ENCODE measurements at regions not wholly inside any gene's neighbourhood (a gene's known extent, or its start where the extent isn't known, plus 50 kb on each side); places are given as distances from the start of the nearest gene placed in this dataset.

DNA sequence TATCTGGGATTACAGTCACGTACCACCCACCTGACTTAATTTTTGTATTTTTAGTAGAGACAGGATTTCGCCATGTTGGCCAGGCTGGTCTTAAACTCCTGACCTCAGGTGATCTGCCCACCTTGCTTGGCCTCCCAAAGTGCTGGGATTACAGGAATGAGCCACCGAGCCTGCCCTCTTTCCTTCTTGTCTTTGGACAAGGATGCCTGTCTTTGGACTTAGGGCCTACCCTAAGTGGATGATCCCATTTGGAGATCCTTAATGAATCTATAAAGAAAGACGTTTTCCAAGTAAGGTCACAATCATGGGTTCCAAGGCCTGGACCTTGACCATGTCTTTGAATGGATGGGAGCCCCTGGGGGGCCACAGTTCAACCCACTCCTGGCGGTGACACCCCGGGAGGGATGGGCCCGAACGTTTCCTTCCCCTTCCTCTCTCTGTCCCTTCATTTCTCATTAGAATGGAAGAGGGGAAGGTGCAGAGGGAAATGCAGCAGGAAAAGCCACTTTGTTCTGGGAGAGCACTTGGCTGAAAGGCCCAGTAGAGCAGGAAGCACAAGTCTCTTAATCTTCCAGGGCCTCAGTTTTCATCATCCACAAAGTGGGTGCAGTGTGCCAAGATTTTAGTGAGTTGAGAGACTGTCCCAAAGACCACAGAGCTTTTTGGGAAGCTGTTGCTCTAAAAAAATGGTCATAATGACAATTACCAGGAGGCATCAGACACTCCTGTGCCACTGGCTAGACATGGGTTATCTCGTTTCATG lies 353.3 kb downstream of the SEC14L1 start:
- peak; percentile 27 for DNase-seq

DNA sequence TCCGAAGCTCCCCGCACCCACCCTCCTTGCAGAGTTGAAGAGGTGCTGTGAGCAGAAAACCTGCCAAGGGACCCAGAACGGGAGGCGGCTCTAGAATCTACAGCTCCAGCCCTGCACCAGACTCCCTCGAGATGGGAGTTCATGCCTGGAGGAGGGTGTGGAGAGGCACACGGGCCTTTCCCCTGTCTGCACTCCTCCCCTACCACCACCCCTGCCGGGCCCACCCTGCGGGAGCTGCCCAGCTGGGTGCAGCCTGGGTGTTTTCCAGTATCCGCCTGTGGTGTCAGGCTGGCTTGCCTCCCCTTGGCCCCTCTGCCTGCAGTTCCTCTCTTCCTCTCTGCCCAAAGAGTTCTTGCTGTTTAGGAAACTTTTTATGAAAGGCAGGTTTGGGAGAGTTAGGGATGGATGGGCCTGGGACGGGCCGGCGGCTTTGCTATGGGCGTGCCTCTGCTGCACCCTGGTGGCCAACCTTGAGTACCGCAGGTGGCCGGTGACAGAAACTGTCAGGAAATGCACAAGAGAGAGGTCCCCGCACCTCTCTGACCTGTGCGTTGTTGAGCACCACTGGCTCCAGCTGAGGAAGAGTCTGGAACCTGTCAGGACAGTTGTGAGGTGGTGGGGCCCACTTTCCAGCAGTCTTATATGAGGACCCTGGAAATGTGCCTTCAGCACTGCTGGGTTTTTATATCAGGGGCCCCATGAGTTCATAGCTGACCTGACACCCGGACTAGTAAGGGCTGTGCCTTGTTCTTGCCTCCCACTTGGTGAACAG lies 354.1 kb downstream of the SEC14L1 start:
- peak; percentile 83 for DNase-seq

DNA sequence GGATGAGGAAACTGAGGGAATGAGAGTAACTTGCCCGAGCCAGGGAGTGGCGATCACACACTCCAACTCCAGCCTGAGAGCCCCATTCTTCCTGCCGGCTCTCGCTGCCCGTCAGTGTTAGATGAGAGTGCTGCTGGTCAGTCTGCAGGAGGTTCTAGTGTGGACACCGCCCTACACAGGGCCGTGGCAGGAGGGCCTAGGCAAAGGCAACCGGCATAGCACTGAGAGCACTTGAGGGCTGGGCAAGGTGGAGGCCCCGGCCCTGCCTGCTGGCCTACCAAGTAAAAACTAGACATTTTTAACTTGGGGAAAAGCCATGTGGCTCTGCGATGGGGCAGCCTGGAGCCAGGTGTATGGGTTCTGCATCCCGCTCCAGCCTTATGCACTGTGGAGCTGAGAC lies 354.8 kb downstream of the SEC14L1 start:
- DNase-seq: peak; percentile 31

DNA sequence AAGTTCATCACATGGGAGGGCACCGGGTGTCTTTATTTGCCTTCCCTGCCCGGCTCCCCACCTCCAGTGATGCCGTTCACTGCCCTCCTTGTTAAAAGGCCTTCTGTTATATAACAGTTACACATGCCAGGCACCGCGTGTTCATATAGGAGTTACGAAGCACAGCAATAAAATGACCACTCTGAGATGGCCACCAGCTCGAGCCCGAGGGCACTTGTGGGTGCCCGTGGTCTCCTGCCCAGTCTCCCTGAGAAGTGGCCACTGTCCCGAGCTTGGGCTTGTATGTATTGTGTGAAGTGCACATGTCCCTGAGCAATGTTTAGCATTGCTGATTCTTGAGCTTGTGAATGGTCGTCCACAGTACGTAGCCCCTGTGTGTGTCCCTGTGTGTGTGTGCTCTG lies 355.6 kb downstream of the SEC14L1 start:
- DNase-seq: peak; percentile 25

DNA sequence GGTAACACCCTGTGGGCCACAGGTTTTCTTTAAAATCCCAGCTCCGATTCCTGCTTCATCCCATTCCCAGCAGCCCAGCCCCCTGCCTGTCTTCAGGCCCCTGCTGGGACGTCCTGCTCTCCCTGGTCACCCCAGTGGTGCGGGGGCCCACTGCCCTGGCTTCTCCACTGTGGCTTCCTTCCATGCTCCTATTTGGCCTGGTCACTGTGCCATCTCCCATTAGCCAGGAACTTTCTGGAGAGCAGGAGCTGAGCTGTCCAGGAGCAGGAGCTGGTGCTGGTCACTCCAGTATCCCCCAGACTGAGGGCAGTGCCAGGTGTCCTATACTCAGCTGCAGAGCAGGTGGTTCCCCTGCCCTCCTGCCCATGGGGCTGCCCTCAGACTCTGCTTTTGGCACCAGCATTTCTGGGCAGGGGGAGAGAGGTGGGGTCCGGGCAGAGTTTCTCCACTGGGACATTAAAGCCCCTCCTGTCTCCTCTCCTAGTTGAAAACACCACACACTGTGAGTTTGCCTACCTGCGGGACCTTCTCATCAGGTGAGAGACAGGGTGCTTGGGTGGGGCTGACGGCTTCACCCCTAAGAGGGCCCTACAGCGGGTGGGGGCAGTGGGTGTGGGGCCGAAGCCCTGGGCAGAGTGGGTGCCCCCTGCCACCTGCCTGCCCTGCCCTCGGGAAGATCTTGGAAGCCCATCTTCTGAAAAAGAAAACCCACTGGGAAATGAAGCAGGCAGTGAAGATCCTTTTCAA lies 356.2 kb downstream of the SEC14L1 start:
- DNase-seq: peak; percentile 29

DNA sequence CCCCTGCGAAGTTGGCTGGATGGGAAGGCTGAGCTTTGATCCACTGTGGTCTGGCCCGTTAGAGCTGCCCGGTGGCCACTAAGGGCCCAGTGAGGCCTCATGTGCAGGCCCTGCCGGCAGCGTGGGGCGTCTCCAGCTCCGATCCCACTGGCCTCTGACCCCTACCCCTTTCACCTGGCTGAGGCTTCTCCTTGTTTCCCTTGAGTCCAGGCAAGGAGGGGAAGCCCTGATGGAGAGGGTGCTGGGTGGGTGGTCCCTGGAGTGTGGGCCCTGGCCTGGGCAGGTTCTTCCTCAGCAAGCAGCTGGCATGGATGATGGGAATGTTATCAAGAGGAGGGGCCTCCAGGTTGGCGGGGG lies 356.8 kb downstream of the SEC14L1 start:
- peak; percentile 36 for DNase-seq

DNA sequence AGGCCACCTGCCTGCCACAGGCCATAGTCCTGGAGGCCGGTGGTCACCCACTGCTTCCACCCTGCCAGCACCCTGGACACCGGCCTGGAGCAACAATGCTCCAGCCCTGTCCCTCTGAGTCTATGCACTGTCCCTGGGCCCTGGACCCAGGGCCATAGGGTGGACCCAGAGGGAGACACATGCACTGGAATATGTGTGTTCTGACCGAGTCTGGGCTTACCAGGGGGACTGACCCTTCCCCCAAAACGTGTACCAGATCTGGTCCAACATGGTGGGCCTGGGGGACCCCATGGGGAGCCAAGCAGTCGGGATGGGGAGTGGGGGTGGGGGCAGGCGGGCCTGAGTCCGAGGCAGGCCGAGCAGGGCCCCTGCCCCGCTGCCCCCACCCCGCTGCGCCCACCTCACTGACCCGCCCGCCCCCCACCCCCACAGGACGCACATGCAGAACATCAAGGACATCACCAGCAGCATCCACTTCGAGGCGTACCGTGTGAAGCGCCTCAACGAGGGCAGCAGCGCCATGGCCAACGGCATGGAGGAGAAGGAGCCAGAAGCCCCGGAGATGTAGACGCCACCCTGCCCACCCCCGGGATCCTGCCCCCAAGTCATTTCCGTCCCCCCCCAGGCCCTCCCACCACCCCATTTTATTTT lies 357.4 kb downstream of the SEC14L1 start:
- peak; percentile 31 for DNase-seq

DNA sequence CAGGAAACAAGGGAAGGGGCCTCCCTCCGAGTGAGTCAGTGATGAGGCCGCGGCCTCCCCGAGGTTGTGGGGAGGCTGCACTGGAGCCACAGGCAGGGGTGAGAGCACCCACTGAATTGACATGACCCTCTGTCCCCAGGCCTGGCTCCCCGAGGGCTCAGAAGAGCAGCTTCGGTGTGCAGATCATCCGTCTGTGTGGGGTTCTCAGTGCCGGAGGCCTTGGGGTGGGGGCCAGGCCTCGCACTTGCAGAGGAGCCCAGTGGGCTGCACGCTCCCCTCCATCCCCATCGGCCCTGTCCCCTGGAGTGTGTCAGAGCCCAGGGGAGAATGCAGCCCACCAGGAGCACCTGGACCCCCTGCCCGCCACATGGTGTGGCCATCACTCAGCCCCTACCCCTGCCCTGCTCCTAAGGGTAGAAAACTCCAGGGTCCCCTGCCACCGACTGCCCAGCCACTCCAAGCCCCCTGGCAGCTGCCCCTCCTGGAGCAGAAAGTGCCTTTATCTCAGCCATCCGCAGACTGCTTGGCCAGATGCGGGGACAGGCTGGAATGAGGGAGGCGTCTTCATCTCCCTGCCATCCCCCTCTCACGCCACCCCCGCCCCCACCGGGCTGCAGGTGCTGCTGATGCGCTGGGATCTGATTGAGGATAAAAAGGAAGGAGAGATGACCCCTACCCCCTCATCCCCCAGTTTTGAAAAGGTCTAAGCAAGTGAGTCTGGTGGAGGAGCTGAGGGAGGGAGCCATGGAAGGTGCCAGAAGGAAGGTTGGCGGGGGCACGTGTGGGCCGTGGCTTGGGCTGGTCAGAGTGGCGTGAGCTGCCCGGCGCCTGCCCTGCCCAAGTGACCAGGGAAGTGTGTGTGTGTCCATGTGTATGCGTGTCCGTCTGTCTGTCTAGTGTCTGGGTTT lies 358.3 kb downstream of the SEC14L1 start:
- peak; percentile 28 for DNase-seq

DNA sequence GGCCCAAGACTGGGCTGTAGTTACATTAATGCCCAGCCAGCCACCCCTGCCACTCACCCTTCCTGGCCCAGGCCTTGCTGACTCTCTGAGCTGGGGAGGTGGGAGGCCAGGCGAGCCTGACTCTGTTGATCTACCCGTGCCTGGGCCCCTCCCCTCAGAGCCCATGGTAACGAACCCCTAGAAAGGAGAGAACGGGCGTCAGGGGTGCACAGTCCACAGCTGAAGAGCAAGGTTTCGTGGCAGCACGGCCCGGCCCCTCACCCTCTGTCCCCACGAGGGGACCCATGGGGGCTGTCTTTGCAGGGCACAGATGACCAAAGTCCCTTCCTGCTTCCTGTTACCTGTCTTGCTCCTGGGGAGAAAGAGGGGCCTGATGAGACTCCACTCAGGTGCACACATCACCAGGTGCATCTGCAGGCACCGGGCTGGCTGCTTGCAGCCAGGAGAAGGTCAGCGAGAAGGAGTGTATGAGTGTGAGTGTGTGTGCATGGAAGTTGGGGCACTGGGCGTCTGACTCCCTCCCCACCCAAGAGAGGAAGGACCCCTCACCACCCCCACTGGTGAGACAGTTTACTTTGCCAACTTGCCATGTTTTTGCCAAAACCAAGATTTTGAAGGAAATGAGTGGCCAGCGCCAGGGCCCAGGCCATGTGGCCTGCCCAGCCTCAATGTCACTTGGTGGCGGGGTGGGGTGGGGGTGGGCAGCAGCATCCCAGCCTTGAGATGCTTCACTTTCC lies 359.1 kb downstream of the SEC14L1 start:
- peak; percentile 23 for DNase-seq

DNA sequence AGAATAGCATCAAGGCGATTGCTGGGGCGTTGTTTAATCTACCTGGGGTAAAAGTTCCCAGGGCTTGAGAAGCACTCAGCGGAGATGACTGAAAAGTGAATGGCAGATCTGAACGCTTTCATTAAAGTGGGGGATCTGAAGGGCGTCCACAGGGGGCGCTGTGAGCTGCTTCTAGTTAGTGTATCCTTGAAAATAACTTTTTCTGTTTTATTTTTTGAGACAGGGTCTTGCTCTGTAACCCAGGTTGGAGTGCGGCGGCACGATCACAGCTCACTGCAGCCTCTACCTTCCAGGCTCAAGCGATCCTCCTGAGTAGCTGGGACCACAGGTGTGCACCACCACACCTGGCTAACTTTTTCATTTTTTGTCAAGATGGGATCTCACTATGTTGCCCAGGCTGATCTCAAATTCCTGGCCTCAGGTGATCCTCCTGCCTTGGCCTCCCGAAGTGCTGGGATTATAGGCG lies 360.4 kb downstream of the SEC14L1 start:
- peak; percentile 15 for DNase-seq

DNA sequence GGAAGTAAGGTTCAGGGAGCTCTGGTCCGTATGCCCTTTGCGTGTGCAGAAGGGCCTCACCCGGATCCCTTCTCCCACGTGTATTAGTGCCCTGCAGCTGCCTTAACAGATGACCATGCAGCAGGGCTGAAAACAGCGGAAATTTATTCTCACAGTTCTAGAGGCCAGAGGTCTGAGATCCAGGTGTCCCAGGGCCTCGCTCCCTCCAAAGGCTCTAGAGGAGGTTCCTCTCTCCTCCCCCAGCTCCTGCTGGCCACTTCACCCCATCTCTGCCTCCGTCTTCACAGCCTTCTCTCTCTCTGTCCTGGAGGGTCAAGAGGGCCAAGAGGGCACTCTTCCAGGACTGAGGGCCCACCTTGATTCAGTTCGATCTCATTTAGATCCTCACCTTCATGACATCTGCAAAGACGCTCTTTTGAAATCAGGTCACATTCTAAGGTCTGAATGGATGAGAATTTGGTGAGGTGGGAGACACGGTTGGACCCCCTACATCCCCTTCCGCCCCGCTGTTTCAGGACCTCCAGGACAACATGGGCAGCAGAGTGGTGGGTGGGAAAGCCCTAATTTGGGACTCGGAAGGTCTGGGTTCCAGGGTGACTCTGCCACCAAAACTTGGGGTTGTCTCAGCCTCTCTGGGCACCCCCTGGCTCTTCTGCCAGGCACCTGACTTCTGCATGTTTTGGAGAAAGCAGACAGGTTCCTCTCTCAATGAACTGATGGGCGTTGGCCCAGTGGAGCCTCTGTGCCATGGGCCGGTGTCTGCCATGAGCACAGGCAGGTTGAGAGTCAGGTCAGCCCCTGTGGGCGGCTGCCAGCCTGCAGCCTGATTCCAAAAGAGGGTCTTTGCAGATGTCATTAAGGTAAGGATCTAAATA lies 361.2 kb downstream of the SEC14L1 start:
- peak; percentile 16 for DNase-seq

DNA sequence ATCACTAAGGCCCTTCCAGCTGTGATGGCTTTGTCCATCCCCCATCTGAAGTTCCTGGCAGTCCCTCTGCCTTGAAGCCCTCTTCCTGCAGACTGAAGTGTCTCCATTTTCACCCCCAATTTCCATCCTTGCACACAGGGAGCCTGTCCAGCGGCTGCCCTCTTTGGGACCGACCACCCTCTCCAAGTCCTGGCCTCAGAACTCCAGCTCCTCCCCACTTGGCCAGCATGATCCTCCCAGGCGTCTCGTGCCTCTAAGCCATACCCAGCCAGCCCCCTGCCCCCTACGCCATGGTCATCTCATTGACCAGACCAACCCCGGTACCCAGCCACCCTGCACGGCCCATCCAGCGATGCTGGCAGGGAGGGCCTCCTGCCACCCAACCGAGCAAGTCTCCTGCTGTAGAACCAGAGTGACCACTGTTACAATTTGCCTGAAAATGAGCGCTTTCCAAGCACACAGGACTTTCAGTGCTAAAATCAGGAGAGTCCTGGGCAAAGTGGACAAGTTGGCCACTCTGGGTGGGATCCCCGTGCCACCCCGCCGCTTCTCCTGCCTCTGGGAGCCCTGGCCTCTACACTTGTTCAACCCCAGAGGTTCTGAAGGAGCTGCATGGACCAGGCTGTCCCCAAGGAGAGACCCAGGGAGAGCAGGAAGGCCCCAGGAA lies 362.0 kb downstream of the SEC14L1 start:
- DNase-seq: peak; percentile 27

DNA sequence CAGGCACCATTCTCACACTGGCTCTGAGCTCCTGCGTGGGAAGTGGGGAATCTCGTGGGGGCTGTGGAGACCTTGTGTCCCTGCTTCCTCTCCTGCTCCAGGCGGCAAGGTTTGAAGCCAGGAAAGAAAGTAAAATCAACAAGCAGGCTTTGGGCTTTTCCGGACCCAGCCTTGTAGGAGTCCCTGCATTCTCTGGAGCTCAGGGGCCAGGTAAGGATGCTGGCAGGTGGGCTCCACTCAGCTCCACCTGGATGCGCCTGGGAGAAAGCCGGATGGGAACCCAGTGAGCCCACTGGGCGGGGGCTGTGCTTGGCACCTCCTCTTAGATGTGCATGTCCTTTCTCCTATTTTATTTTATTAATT lies 362.5 kb downstream of the SEC14L1 start:
- peak; percentile 25 for DNase-seq

DNA sequence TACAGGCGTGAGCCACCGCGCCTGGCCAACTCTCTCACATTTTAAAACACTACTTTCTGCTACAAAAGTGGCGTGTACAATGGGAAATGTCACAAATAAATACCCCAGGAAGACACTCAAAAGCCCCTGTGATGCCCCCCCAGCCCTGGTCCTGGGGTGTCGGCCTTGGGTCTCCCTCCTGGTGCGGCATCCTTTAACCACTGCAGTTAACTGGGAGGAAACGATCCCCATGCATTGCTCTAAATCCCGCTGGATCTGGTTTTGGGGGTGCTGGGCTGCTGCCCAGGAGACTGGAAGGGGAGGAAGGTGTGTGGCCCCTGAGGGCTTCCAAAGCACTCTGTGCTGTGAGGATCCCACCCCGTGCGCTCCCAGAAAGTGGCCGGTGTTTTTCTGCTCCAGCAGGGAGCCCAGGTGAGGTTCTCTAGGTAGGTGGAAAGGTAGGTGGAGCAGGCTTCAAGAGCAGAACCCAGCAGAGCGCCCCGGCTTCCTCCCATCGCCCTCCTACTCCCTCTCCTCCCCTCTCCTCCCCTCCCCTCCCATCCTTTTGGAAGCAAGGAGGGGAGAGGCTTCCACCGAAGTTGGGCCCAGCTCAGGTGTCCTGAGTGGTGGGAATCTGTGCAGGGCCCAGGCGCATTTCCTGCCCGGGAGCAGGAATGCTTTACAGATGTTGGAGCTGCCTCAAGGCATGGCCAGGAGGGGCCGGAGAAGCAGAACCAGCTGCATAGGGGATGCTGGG lies 363.3 kb downstream of the SEC14L1 start:
- DNase-seq: peak; percentile 41

DNA sequence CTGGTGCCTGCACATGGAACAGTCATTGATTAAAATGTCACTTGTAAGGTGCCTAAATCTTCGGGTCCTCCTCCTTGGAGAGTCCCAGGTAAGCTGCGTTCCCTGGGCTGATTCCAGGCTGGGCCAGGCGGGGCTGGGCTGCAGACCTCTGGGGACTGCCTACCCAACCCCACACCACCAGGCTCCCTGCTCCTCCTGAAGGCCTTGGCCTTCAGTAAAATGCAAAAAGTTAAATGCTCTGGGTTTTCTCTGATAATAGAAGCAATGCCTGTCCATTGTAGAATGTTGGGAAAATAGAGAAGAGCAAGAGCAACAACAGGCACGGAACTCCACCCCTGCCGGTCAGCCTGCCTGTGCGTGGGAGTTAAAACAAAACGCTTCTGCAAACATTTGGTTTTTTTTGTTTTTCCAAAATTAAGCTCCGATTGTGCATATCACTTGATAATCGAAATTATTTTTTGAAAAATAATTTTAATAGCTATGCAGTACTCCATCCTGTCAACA lies 363.9 kb downstream of the SEC14L1 start:
- DNase-seq: peak; percentile 28

DNA sequence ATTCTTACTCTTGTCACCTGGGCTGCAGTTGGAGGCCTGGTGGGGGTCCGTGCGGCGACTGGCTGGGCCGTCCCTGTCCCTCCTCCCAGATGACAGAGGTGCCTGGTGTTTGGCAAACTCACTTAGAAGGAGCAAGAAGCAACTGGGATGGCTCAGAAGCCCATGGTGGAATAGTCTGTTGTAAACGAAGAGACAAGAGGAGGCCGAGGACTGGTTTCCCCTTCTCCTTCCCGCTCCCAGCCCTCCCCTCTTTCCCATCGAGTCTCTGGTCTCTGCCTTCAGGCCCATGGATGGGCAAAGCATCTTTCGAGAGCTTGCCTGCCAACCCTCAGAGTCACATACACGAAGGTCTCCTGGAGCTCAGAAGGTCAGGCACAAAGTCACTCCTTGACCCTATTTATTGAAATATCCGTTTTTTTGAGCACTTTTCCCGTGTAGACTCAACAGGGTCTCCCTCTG lies 364.4 kb downstream of the SEC14L1 start:
- DNase-seq: no peak

DNA sequence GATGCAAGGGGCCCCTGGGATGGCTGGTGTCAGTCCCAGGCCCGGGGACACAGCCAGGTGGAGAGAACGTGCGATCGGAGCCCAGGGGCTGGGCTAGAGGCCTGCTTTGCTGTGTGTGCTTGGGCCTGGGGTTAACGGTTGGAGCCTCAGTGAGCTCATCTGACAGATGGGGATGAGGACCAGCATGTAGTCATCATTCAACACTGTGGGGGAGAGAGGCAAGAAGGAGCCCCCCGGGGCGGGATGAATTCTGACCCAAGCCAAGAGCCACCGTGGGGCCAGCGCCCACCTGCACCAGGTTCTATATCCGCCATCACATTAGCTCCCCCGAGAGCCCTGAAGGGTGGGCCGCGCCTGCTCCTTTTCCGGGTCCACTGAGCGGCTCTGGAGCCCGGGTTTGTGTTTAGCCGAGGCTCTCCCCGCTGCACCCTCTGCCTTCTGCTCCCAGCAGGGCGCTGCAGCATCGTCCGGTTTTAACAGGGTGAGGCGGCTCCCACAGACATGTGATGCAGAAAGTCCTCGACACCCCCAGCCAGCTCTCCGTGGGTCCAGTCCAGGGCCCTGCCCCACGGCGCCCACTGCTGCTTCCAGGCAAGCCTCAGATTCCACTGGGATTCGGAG lies 365.7 kb downstream of the SEC14L1 start:
- DNase-seq: peak; percentile 23
